Lower leg skin (tissue), 3 donors: ENCODE measurements at regions not wholly inside any gene's neighbourhood (a gene's known extent, or its start where the extent isn't known, plus 50 kb on each side); places are given as distances from the start of the nearest gene placed in this dataset.

Experiments used
- CTCF ChIP-seq, 3 donors: fragments of 450-650 bp; IDR thresholded peaks; one replicate each; pipeline ENCODE4 v1.5.1; 2016; ENCODE audit warnings: antibody characterized with exemption in 3 of 3, mild to moderate bottlenecking in 3 of 3, moderate library complexity in 2 of 3
- POLR2A ChIP-seq, 2 donors: fragments of 450-650 bp; IDR thresholded peaks; one replicate each; pipeline ENCODE4 v1.6.1; 2016 to 2017; ENCODE audit warnings: antibody characterized with exemption in 2 of 2, mild to moderate bottlenecking in 1 of 2, moderate library complexity in 1 of 2

GRCh38 chr2:190819840-190820301, 60.8 kb upstream of the GLS start:
- no peak for TF ChIP-seq CTCF (IDR thresholded peaks at IDR 0.05)
- no peak for TF ChIP-seq POLR2A (IDR thresholded peaks at IDR 0.05)
